NT2/D1 (cell line): ENCODE measurements at regions not wholly inside any gene's neighbourhood (a gene's known extent, or its start where the extent isn't known, plus 50 kb on each side); places are given as distances from the start of the nearest gene placed in this dataset.

Experiments used
- SUZ12 ChIP-seq: IDR thresholded peaks from 2 replicates; pipeline ENCODE4 v1.6.1; 2011; ENCODE audit not compliant: insufficient read length, insufficient read depth; ENCODE audit errors: extremely low read depth
- ZNF274 ChIP-seq: IDR thresholded peaks from 2 replicates; pipeline ENCODE4 v1.6.1; 2011; ENCODE audit warnings: mild to moderate bottlenecking, low read depth, low read length

- TF ChIP-seq SUZ12, result no peak
- no peak for TF ChIP-seq ZNF274
Observed at GRCh38 chr3:115359536-115359935, 212.4 kb upstream of the ZBTB20 start.
